Activated T-helper 17 cell treated with anti-CD3 and anti-CD28 coated beads, Interleukin-2, amount 50 U/mL, for 72 hours (primary cell): ENCODE measurements at regions not wholly inside any gene's neighbourhood (a gene's known extent, or its start where the extent isn't known, plus 50 kb on each side); places are given as distances from the start of the nearest gene placed in this dataset.

ENCODE experiments used
- ATAC-seq: fragments of 150-1000 bp; cut with Tn5 transposase; replicated peaks from 2 replicates; pipeline ENCODE4 v1.10.0; 2021; ENCODE audit warnings: mild to moderate bottlenecking, moderate library complexity
- H3K27ac Mint-ChIP-seq: one replicate; pipeline ENCODE4 v1.8.0; 2022; ENCODE audit warnings: mixed read lengths
- H3K27me3 Mint-ChIP-seq: one replicate; pipeline ENCODE4 v1.8.0; 2022; ENCODE audit warnings: mixed read lengths
- H3K36me3 Mint-ChIP-seq: one replicate; pipeline ENCODE4 v1.8.0; 2022; ENCODE audit warnings: low read depth, mild to moderate bottlenecking, mixed read lengths
- H3K4me1 Mint-ChIP-seq: one replicate; pipeline ENCODE4 v1.8.0; 2022; ENCODE audit warnings: mixed read lengths
- H3K4me3 Mint-ChIP-seq: one replicate; pipeline ENCODE4 v1.8.0; 2022; ENCODE audit warnings: mild to moderate bottlenecking, mixed read lengths
- H3K9me3 Mint-ChIP-seq: one replicate; pipeline ENCODE4 v1.8.0; 2022; ENCODE audit warnings: mixed read lengths

GRCh38 chr4:108533876-108534275 is 86.5 kb upstream of the RPL34 start:
- peaks cover 20% of the 10 kb centered on the region for H3K4me1 Mint-ChIP-seq
- H3K9me3 Mint-ChIP-seq = peaks cover 4% of the 10 kb centered on the region
- ATAC-seq = no peak
- no peaks in the 10 kb centered on the region for H3K36me3 Mint-ChIP-seq
- H3K27me3 Mint-ChIP-seq = no peaks in the 10 kb centered on the region
- no peak overlapping the region for H3K4me3 Mint-ChIP-seq
- no peak overlapping the region for H3K27ac Mint-ChIP-seq

- ATAC-seq = no peak
- no peak overlapping the region for H3K4me3 Mint-ChIP-seq
- no peaks in the 10 kb centered on the region for H3K36me3 Mint-ChIP-seq
- no peak overlapping the region for H3K27ac Mint-ChIP-seq
- H3K9me3 Mint-ChIP-seq = peaks cover 5% of the 10 kb centered on the region
- peaks cover 24% of the 10 kb centered on the region for H3K4me1 Mint-ChIP-seq
- no peaks in the 10 kb centered on the region for H3K27me3 Mint-ChIP-seq
These were observed 87.0 kb upstream of the RPL34 start for GRCh38 chr4:108533245-108533844.

- Mint-ChIP-seq H3K9me3 (peaks cover 6% of the 10 kb centered on the region), H3K36me3 (no peaks in the 10 kb centered on the region), H3K27me3 (no peaks in the 10 kb centered on the region), H3K4me3 (no peak overlapping the region), H3K27ac (no peak overlapping the region), H3K4me1 (peaks cover 30% of the 10 kb centered on the region)
- ATAC-seq = no peak
These were observed 87.6 kb upstream of the RPL34 start for GRCh38 chr4:108532738-108533137.

GRCh38 chr4:108532187-108532586 is 88.2 kb upstream of the RPL34 start:
- peak overlapping the region; percentile 7 for H3K27ac Mint-ChIP-seq
- H3K27me3 Mint-ChIP-seq = no peaks in the 10 kb centered on the region
- no peak for ATAC-seq
- H3K36me3 Mint-ChIP-seq = no peaks in the 10 kb centered on the region
- H3K9me3 Mint-ChIP-seq = peaks cover 4% of the 10 kb centered on the region
- peak overlapping the region; percentile 47 for H3K4me3 Mint-ChIP-seq
- H3K4me1 Mint-ChIP-seq = peaks cover 36% of the 10 kb centered on the region

- no peak for ATAC-seq
- Mint-ChIP-seq H3K36me3 (no peaks in the 10 kb centered on the region), H3K27me3 (no peaks in the 10 kb centered on the region), H3K27ac (peak overlapping the region; percentile 7), H3K9me3 (peaks cover 4% of the 10 kb centered on the region), H3K4me1 (peaks cover 36% of the 10 kb centered on the region), H3K4me3 (peak overlapping the region; percentile 47)
These were observed 88.9 kb upstream of the RPL34 start for GRCh38 chr4:108531461-108531860.

- H3K9me3 Mint-ChIP-seq = peaks cover 4% of the 10 kb centered on the region
- no peaks in the 10 kb centered on the region for H3K27me3 Mint-ChIP-seq
- no peak overlapping the region for H3K4me3 Mint-ChIP-seq
- H3K4me1 Mint-ChIP-seq = peaks cover 27% of the 10 kb centered on the region
- no peak overlapping the region for H3K27ac Mint-ChIP-seq
- H3K36me3 Mint-ChIP-seq = no peaks in the 10 kb centered on the region
- ATAC-seq = no peak
These were observed 90.1 kb upstream of the RPL34 start for GRCh38 chr4:108529984-108530905.

GRCh38 chr4:108529102-108529501 is 91.3 kb upstream of the RPL34 start:
- Mint-ChIP-seq H3K4me3 (no peak overlapping the region), H3K4me1 (peaks cover 27% of the 10 kb centered on the region), H3K27ac (no peak overlapping the region), H3K9me3 (peaks cover 4% of the 10 kb centered on the region), H3K27me3 (no peaks in the 10 kb centered on the region), H3K36me3 (no peaks in the 10 kb centered on the region)
- no peak for ATAC-seq

GRCh38 chr4:108527723-108528122 is 92.7 kb upstream of the RPL34 start:
- ATAC-seq = peak; percentile 57
- Mint-ChIP-seq H3K9me3 (peaks cover 4% of the 10 kb centered on the region), H3K4me3 (peak overlapping the region; percentile 58), H3K4me1 (peaks cover 21% of the 10 kb centered on the region), H3K27me3 (no peaks in the 10 kb centered on the region), H3K27ac (peak overlapping the region; percentile 66), H3K36me3 (no peaks in the 10 kb centered on the region)

GRCh38 chr4:108520807-108521206 is 99.6 kb upstream of the RPL34 start:
- H3K27me3 Mint-ChIP-seq = no peaks in the 10 kb centered on the region
- peaks cover 10% of the 10 kb centered on the region for H3K4me1 Mint-ChIP-seq
- no peaks in the 10 kb centered on the region for H3K36me3 Mint-ChIP-seq
- H3K4me3 Mint-ChIP-seq = no peak overlapping the region
- H3K9me3 Mint-ChIP-seq = no peaks in the 10 kb centered on the region
- H3K27ac Mint-ChIP-seq = no peak overlapping the region
- ATAC-seq = no peak

- Mint-ChIP-seq H3K27me3 (no peaks in the 10 kb centered on the region), H3K4me1 (peaks cover 10% of the 10 kb centered on the region), H3K9me3 (no peaks in the 10 kb centered on the region), H3K27ac (no peak overlapping the region), H3K36me3 (no peaks in the 10 kb centered on the region), H3K4me3 (no peak overlapping the region)
- peak; percentile 65 for ATAC-seq
These were observed 100.3 kb upstream of the RPL34 start for GRCh38 chr4:108519911-108520601.

- H3K4me3 Mint-ChIP-seq = no peak overlapping the region
- no peaks in the 10 kb centered on the region for H3K36me3 Mint-ChIP-seq
- H3K4me1 Mint-ChIP-seq = peaks cover 10% of the 10 kb centered on the region
- H3K27ac Mint-ChIP-seq = no peak overlapping the region
- no peaks in the 10 kb centered on the region for H3K9me3 Mint-ChIP-seq
- H3K27me3 Mint-ChIP-seq = no peaks in the 10 kb centered on the region
- ATAC-seq = no peak
These were observed 101.1 kb upstream of the RPL34 start for GRCh38 chr4:108519208-108519833.

- no peaks in the 10 kb centered on the region for H3K4me1 Mint-ChIP-seq
- H3K36me3 Mint-ChIP-seq = no peaks in the 10 kb centered on the region
- H3K27me3 Mint-ChIP-seq = peaks cover 4% of the 10 kb centered on the region
- peak; percentile 55 for ATAC-seq
- no peak overlapping the region for H3K27ac Mint-ChIP-seq
- no peaks in the 10 kb centered on the region for H3K9me3 Mint-ChIP-seq
- peak overlapping the region; percentile 46 for H3K4me3 Mint-ChIP-seq
These were observed 107.5 kb upstream of the RPL34 start for GRCh38 chr4:108512615-108513505.

- Mint-ChIP-seq H3K4me1 (no peaks in the 10 kb centered on the region), H3K4me3 (no peak overlapping the region), H3K36me3 (no peaks in the 10 kb centered on the region), H3K27me3 (peaks cover 4% of the 10 kb centered on the region), H3K27ac (no peak overlapping the region), H3K9me3 (no peaks in the 10 kb centered on the region)
- no peak for ATAC-seq
These were observed 108.8 kb upstream of the RPL34 start for GRCh38 chr4:108511618-108512017.

GRCh38 chr4:108502356-108502755 is 118.0 kb upstream of the RPL34 start:
- Mint-ChIP-seq H3K36me3 (no peaks in the 10 kb centered on the region), H3K27ac (no peak overlapping the region), H3K27me3 (no peaks in the 10 kb centered on the region), H3K4me3 (no peak overlapping the region), H3K9me3 (no peaks in the 10 kb centered on the region), H3K4me1 (no peaks in the 10 kb centered on the region)
- ATAC-seq = no peak
